Body of pancreas (tissue), 4 donors: ENCODE measurements at regions not wholly inside any gene's neighbourhood (a gene's known extent, or its start where the extent isn't known, plus 50 kb on each side); places are given as distances from the start of the nearest gene placed in this dataset.

Experiments
- ATAC-seq: fragments of 150-250 bp; one replicate; pipeline ENCODE4 v1.9.1; 2016
- DNase-seq, 4 donors: peaks; one replicate each; pipeline ENCODE4 v3.0.0-alpha.2; 2019
- H3K27ac ChIP-seq, 4 donors: fragments of 200-600 bp; sonication (generic); 1 replicate in 3 of 4; 2 replicates in 1 of 4; pipeline versions ENCODE4 v1.5.1 to v1.6.1; 2016 to 2019; ENCODE audit warnings: mild to moderate bottlenecking in 1 of 4, mixed read lengths in 1 of 4, moderate library complexity in 1 of 4
- H3K27me3 ChIP-seq, 2 donors: fragments of 200-600 bp; sonication (generic); one replicate each; pipeline ENCODE4 v1.6.0; 2016; ENCODE audit warnings: mild to moderate bottlenecking in 1 of 2
- H3K36me3 ChIP-seq, 2 donors: fragments of 200-600 bp; sonication (generic); replicated peaks in 1 of 2; 2 replicates each; pipeline ENCODE4 v1.5.1; 2016; ENCODE audit warnings: low read depth in 2 of 2; ENCODE audit not compliant: insufficient read depth in 1 of 2
- H3K4me1 ChIP-seq: fragments of 200-600 bp; sonication (generic); one replicate; pipeline ENCODE4 v1.6.0; 2016
- H3K4me3 ChIP-seq, 2 donors: fragments of 200-600 bp; sonication (generic); 1 replicate in 1 of 2; 2 replicates in 1 of 2; pipeline ENCODE4 v1.5.1; 2016 to 2019
- H3K9me3 ChIP-seq, 3 donors: fragments of 200-600 bp; sonication (generic); 1 replicate in 2 of 3; 2 replicates in 1 of 3; pipeline ENCODE4 v1.5.1; 2016
- POLR2A ChIP-seq, 3 donors: fragments of 450-650 bp; IDR thresholded peaks; one replicate each; pipeline ENCODE4 v1.6.1; 2016; ENCODE audit warnings: antibody characterized with exemption in 3 of 3, mild to moderate bottlenecking in 2 of 3
- WGBS, 2 donors: methylation state at CpG; one replicate each; pipeline ENCODE4 v1.1.5; 2017; 5-methylcytosine and 5-hydroxymethylcytosine counted together
- intact Hi-C: fragments of 100-400 bp; cut with DNase I; formaldehyde crosslinking; loops from one replicate; pipeline ENCODE4 v1.15.1; 2023
- TF ChIP-seq, protein P1 (sequence below), 7 experiments: fragments of 450-650 bp in 4 of 7; fragments of 200-600 bp in 3 of 7; sonication (generic) in 3 of 7; IDR thresholded peaks; one replicate each; pipeline ENCODE4 v1.5.1; 2016 to 2019; ENCODE audit warnings: antibody characterized with exemption in 7 of 7

DNA sequence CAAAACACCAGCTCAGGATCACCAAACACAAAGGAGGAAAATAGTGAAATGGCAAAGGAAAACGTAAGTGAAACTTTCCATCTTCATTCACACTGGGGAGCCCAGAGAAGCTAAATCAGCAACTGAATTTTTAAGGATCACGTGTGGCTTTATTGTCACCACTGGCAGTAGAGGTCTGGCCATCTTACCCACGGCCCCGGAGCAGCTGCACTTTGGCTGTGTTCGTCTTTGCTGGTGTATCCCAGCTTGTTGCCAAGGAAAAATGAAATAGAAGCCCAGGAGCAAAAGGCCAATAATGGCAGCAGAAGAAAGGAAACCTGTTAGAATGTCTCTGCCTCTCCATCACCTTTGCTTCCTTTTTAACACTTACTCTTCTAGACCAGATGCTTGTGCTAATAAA lies 274.7 kb downstream of the FOXO1 start:
- H3K27ac ChIP-seq = no peak overlapping the region
- H3K4me1 ChIP-seq = no peaks in the 10 kb centered on the region
- DNase-seq (no peak), ATAC-seq (no peak)
- TF ChIP-seq, protein P1, sequence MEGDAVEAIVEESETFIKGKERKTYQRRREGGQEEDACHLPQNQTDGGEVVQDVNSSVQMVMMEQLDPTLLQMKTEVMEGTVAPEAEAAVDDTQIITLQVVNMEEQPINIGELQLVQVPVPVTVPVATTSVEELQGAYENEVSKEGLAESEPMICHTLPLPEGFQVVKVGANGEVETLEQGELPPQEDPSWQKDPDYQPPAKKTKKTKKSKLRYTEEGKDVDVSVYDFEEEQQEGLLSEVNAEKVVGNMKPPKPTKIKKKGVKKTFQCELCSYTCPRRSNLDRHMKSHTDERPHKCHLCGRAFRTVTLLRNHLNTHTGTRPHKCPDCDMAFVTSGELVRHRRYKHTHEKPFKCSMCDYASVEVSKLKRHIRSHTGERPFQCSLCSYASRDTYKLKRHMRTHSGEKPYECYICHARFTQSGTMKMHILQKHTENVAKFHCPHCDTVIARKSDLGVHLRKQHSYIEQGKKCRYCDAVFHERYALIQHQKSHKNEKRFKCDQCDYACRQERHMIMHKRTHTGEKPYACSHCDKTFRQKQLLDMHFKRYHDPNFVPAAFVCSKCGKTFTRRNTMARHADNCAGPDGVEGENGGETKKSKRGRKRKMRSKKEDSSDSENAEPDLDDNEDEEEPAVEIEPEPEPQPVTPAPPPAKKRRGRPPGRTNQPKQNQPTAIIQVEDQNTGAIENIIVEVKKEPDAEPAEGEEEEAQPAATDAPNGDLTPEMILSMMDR (IDR thresholded peaks at IDR 0.05) = no peak
- no peak for TF ChIP-seq POLR2A (IDR thresholded peaks at IDR 0.05)
- 81 to 82% methylated on average over 5 of the region's 5 CpGs for WGBS, 2 donors
- no peaks in the 10 kb centered on the region for H3K27me3 ChIP-seq
- intact Hi-C loops = no loop called here
- H3K4me3 ChIP-seq = no peak overlapping the region
- no peaks in the 10 kb centered on the region for H3K36me3 ChIP-seq
- no peaks in the 10 kb centered on the region for H3K9me3 ChIP-seq

DNA sequence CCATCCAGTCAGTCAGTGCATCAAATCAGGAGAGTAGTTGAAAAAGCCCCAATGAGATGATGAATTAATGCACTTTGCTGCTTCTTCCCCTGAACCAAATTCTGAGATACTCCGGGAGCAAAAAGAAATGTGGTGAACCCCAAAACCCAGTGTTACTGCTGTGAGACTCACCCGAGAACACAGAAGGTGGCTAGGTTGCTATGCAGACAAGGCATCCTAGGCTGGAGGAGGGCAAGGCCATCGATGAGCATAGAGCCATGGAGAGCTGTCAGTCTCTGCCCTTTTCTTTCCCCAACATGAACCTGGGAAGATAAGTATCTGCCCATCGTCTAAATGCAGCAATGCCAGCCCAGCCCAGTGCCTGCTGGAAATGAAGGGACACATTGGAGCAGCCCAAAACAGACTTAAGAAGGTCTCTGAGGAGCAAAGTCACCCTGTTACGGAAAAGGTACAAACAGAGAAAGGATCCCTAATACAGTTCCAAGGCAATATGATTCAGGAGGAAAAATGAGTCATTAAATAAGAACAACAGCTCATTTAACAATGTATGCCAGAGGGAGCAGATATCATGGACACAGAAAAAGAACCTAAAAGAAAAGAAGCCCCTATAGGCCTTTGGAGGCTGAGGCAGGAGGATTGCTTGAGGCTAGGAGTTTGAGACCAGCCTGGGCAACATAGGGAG lies 272.0 kb downstream of the FOXO1 start:
- TF ChIP-seq, protein P1 (IDR thresholded peaks at IDR 0.05) = no peak
- TF ChIP-seq POLR2A (IDR thresholded peaks at IDR 0.05) = no peak
- Histone ChIP-seq H3K27me3 (no peaks in the 10 kb centered on the region), H3K27ac (no peak overlapping the region), H3K36me3 (no peaks in the 10 kb centered on the region), H3K4me1 (no peaks in the 10 kb centered on the region), H3K4me3 (no peak overlapping the region), H3K9me3 (no peaks in the 10 kb centered on the region)
- ATAC-seq = no peak
- WGBS, 2 donors = 89 to 97% methylated on average over 5 of the region's 5 CpGs
- intact Hi-C loops = no loop called here
- DNase-seq = no peak

DNA sequence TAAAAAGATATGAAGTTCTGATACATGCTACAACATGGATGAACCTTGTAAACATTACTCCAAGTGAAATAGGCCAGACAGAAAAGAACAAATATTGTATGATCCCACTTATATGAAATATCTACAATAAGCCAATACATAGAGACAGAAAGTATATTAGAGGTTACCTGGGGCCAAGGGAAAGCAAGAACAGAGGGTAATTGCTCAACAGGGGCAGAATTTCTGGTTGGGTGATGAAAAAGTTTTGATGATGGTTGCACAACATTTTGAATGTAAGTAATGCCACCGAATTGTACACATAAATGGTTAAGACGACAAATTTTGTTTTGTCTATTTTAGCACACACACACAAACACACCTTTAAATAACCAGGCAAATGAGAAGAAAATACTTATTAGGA lies 268.4 kb downstream of the FOXO1 start:
- no peak for DNase-seq
- no peak overlapping the region for H3K4me3 ChIP-seq
- 75 to 81% methylated on average over 2 of the region's 2 CpGs for WGBS, 2 donors
- H3K27me3 ChIP-seq = no peaks in the 10 kb centered on the region
- H3K27ac ChIP-seq = no peak overlapping the region
- no peaks in the 10 kb centered on the region for H3K9me3 ChIP-seq
- peaks cover 15% of the 10 kb centered on the region for H3K4me1 ChIP-seq
- no peak for TF ChIP-seq POLR2A (IDR thresholded peaks at IDR 0.05)
- TF ChIP-seq, protein P1 (IDR thresholded peaks at IDR 0.05) = no peak
- ATAC-seq = no peak
- H3K36me3 ChIP-seq = no peaks in the 10 kb centered on the region
- intact Hi-C loops = no loop called here

DNA sequence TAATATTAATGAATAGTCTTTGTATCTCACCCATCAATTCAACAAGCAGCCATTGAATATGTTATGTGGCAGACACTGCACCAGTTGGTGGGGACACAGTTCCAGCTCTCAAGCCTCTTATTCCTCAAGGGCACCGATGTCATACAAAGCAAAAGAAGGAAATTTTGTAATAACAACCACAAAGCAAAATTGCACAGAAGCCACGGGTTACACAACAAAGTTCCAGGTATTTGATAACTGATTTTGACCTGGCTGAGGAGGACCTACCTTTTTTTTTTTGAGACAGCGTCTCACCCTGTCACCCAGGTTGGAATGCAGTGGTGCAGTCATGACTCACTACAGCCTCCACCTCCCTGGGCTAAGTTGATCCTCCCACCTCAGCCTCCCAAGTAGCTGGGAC lies 266.7 kb downstream of the FOXO1 start:
- H3K27ac ChIP-seq = no peak overlapping the region
- no peak overlapping the region for H3K4me3 ChIP-seq
- 79 to 91% methylated on average over 2 to 3 of the region's 3 CpGs for WGBS, 2 donors
- H3K27me3 ChIP-seq = no peaks in the 10 kb centered on the region
- no peaks in the 10 kb centered on the region for H3K9me3 ChIP-seq
- no peaks in the 10 kb centered on the region for H3K36me3 ChIP-seq
- intact Hi-C loops = no loop called here
- no peak for DNase-seq
- TF ChIP-seq POLR2A (IDR thresholded peaks at IDR 0.05) = no peak
- TF ChIP-seq, protein P1 (IDR thresholded peaks at IDR 0.05) = no peak
- no peak for ATAC-seq
- peaks cover 20% of the 10 kb centered on the region for H3K4me1 ChIP-seq
